NT2/D1 (cell line): ENCODE measurements at regions not wholly inside any gene's neighbourhood (a gene's known extent, or its start where the extent isn't known, plus 50 kb on each side); places are given as distances from the start of the nearest gene placed in this dataset.

Source experiments
- DNase-seq: peaks from one replicate; pipeline ENCODE4 v3.0.0-alpha.2; 2011; ENCODE audit warnings: low read depth, low spot score
- H3K27me3 ChIP-seq: 2 replicates; pipeline ENCODE4 v1.6.0; 2011; ENCODE audit warnings: mild to moderate bottlenecking; ENCODE audit not compliant: insufficient read length, insufficient read depth
- H3K36me3 ChIP-seq: 2 replicates; pipeline ENCODE4 v1.6.1; 2011; ENCODE audit warnings: mild to moderate bottlenecking, low read length, mixed read lengths; ENCODE audit not compliant: insufficient read depth, insufficient read length
- H3K4me1 ChIP-seq: 2 replicates; pipeline ENCODE4 v1.5.1; 2011; ENCODE audit not compliant: insufficient read depth, insufficient read length
- H3K4me3 ChIP-seq: 2 replicates; pipeline ENCODE4 v1.5.1; 2011; ENCODE audit warnings: low read depth; ENCODE audit not compliant: insufficient read length
- H3K9ac ChIP-seq: 2 replicates; pipeline ENCODE4 v1.6.0; 2011; ENCODE audit warnings: low read depth; ENCODE audit not compliant: insufficient read length
- H3K9me3 ChIP-seq: 2 replicates; pipeline ENCODE4 v1.5.1; 2011; ENCODE audit warnings: mild to moderate bottlenecking, low read length; ENCODE audit not compliant: insufficient read depth
- SUZ12 ChIP-seq: IDR thresholded peaks from 2 replicates; pipeline ENCODE4 v1.6.1; 2011; ENCODE audit not compliant: insufficient read length, insufficient read depth; ENCODE audit errors: extremely low read depth
- YY1 ChIP-seq: IDR thresholded peaks from 2 replicates; pipeline ENCODE4 v1.6.1; 2011; ENCODE audit not compliant: insufficient read length, insufficient read depth
- ZNF274 ChIP-seq: IDR thresholded peaks from 2 replicates; pipeline ENCODE4 v1.6.1; 2011; ENCODE audit warnings: mild to moderate bottlenecking, low read depth, low read length

DNA sequence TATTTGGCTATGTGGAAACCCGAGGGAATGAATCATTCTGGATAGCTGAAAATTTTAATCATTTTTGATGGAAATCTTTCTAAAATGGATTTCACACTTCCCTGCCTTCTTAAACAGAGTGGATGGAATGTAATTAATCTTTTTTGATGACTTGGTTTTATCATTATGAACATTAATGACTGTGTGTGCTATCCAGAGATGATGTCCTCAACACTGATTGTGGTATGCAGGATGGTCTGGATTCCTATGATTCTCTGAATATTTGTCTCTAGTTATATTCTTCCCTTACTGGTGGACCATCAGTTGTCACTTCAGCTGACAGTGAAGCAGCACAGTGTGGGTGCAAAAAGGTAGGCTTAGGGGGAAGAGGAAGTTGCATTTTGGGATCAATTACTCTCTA lies 513.5 kb downstream of the LMO4 start:
- H3K9ac ChIP-seq, result no peak overlapping the region
- DNase-seq, result no peak
- H3K4me1 ChIP-seq, result no peaks in the 10 kb centered on the region
- no peak overlapping the region for H3K4me3 ChIP-seq
- no peaks in the 10 kb centered on the region for H3K9me3 ChIP-seq
- TF ChIP-seq ZNF274 (no peak), YY1 (no peak), SUZ12 (no peak)
- H3K27me3 ChIP-seq, result no peaks in the 10 kb centered on the region
- no peaks in the 10 kb centered on the region for H3K36me3 ChIP-seq

GRCh38 chr1:87844251-87844650 lies 515.6 kb downstream of the LMO4 start:
- Histone ChIP-seq H3K4me1 (no peaks in the 10 kb centered on the region), H3K27me3 (no peaks in the 10 kb centered on the region), H3K4me3 (no peak overlapping the region), H3K9ac (no peak overlapping the region), H3K9me3 (no peaks in the 10 kb centered on the region), H3K36me3 (no peaks in the 10 kb centered on the region)
- TF ChIP-seq ZNF274 (no peak), YY1 (no peak), SUZ12 (no peak)
- no peak for DNase-seq

DNA sequence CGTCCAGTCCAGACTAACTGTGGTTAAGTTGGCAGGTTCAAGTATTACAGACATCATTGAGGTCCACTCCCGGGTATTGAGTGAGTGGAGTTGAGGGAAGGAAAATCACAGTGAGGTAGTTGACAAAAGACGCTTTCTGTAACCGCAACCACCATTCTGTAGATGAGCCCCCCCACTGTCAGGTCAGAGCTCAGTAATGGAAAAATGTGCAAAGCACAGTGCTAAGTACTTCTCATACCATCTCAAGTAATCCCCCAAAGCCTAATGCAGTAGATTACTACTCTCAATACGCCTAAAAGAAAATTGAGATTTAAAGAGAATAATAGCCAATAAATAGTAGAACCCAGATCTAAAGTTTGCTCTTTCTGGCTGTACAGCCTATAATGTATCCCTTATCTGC lies 522.8 kb downstream of the LMO4 start:
- no peak overlapping the region for H3K4me3 ChIP-seq
- H3K36me3 ChIP-seq, result no peaks in the 10 kb centered on the region
- no peaks in the 10 kb centered on the region for H3K4me1 ChIP-seq

DNA sequence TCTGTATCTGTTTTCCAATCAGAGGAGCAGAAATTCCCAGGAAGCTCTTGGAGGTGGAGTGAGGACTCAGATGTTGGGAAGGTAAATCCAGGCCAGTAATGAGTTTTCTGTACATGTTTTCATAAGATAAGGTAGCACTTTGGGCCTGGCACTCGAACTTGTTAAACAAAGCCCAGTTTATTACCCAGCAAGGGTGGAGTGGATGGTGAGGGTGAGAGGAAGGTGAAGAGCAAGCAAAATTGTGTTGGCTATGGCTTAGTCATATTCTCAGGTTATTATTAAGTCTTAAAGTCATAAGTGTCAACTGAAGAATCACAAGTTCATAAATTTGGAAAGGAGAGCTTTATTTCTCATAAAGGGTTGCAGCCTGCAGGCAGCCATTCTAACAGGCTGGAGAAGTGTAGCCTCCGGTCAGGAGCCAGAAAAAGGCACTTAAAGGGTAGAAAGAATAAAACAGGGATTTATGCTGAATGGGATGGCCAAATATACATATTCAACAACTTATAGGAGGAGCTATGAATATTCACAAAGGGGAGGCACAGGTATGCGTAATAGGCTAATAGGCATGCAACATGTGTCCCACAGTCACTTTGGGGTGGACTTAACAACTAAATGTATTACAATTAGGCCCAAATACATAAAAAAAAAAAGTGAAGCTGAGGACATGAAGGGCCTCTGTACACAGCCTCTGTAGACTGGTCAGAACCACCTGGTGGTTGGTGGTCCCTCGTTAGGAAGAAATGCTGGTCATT lies 523.9 kb downstream of the LMO4 start:
- no peak overlapping the region for H3K9ac ChIP-seq
- no peak for DNase-seq

More for the DNA sequence above, 522.8 kb downstream of the LMO4 start:
- Histone ChIP-seq H3K9me3 (no peaks in the 10 kb centered on the region), H3K27me3 (no peaks in the 10 kb centered on the region), H3K9ac (no peak overlapping the region)
- no peak for TF ChIP-seq YY1
- no peak for DNase-seq

DNA sequence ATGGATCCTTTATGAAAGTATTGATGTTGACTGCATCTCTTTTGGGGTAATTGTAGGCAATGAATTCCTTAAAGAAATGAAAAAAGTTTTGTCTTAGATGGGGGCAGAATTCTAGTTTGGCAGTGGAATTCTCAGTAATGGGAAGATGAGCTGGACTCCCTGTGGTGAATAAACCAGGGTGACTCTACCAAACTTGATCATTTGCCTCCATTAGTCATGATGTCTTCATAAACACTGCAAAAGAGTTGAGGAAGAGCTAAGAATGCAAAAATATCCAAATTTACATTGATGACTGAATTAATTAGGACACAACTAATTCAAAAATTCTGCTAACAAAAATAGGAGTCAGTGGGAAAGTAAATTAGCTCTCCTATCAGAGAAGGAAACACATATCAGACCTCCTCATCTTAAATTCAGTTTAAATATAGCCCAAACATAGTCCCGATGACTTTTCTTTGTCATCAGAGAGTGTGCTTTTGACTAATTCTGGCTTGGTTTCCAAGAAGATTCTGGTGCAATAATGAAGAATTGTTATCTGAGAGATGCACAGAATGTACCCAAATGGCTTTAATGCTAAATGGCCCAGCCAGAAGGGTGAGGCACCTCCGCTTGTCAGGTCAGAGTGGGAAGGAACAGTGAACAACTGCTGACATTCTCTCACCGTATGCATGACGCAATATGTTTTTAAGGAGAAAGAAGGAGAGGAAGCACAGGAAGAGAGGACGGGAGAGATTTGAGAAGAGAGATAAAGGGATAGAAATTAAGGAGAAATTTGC lies 525.1 kb downstream of the LMO4 start:
- no peak overlapping the region for H3K9ac ChIP-seq
- peaks cover 6% of the 10 kb centered on the region; the same call in 1 of the 2 replicates for H3K9me3 ChIP-seq
- DNase-seq, result no peak

More for the DNA sequence above, 523.9 kb downstream of the LMO4 start:
- H3K27me3 ChIP-seq, result no peaks in the 10 kb centered on the region
- H3K4me1 ChIP-seq, result no peaks in the 10 kb centered on the region
- H3K4me3 ChIP-seq, result no peak overlapping the region
- no peaks in the 10 kb centered on the region for H3K36me3 ChIP-seq
- H3K9me3 ChIP-seq, result no peaks in the 10 kb centered on the region
- TF ChIP-seq ZNF274, result no peak
- no peak for TF ChIP-seq YY1
- no peak for TF ChIP-seq SUZ12

GRCh38 chr1:87863317-87863716 lies 534.6 kb downstream of the LMO4 start:
- H3K4me1 ChIP-seq, result no peaks in the 10 kb centered on the region
- H3K36me3 ChIP-seq, result no peaks in the 10 kb centered on the region
- no peak overlapping the region for H3K9ac ChIP-seq
- DNase-seq, result peak; percentile 8
- peaks cover 4% of the 10 kb centered on the region; the same call in 1 of the 2 replicates for H3K9me3 ChIP-seq
- no peaks in the 10 kb centered on the region for H3K27me3 ChIP-seq
- H3K4me3 ChIP-seq, result no peak overlapping the region
- TF ChIP-seq ZNF274 (no peak), YY1 (no peak), SUZ12 (no peak)

More for the DNA sequence above, 525.1 kb downstream of the LMO4 start:
- Histone ChIP-seq H3K4me3 (no peak overlapping the region), H3K4me1 (no peaks in the 10 kb centered on the region), H3K36me3 (no peaks in the 10 kb centered on the region), H3K27me3 (no peaks in the 10 kb centered on the region)
- TF ChIP-seq SUZ12 (no peak), ZNF274 (no peak), YY1 (no peak)

GRCh38 chr1:87864676-87865075 lies 536.0 kb downstream of the LMO4 start:
- H3K36me3 ChIP-seq, result no peaks in the 10 kb centered on the region
- no peaks in the 10 kb centered on the region for H3K9me3 ChIP-seq
- no peak for DNase-seq
- H3K4me1 ChIP-seq, result no peaks in the 10 kb centered on the region
- no peaks in the 10 kb centered on the region for H3K27me3 ChIP-seq
- no peak overlapping the region for H3K9ac ChIP-seq
- TF ChIP-seq SUZ12 (no peak), ZNF274 (no peak), YY1 (no peak)
- no peak overlapping the region for H3K4me3 ChIP-seq
